ENCODE measurements at regions not wholly inside any gene's neighbourhood (a gene's known extent, or its start where the extent isn't known, plus 50 kb on each side); places are given as distances from the start of the nearest gene placed in this dataset.

- Histone ChIP-seq H4K20me1 (ENCODE audit: control insufficient read depth, insufficient read depth) (no peaks in the 10 kb centered on the region), H2AFZ (ENCODE audit: control insufficient read depth, low read depth, low read length) (no peak overlapping the region), H3K4me3 (no peak overlapping the region), H3K27me3 (replicated peaks in 1 of 2; ENCODE audit: control insufficient read depth in 2 of 2, insufficient read depth in 2 of 2, low read length in 1 of 2) (no peaks in the 10 kb centered on the region), H3K9me3 (replicated peaks; ENCODE audit: control insufficient read depth, insufficient read depth, low read length) (no peaks in the 10 kb centered on the region), H3K9ac (ENCODE audit: control insufficient read depth, insufficient read depth, low read length) (no peak overlapping the region), H3K4me2 (ENCODE audit: control insufficient read depth, insufficient read depth) (no peak overlapping the region), H3K4me1 (ENCODE audit: control insufficient read depth, insufficient read depth, low read length) (peaks cover 8% of the 10 kb centered on the region; the same call in 1 of the 2 replicates), H3K27ac (ENCODE audit: control insufficient read depth, insufficient read depth) (no peak overlapping the region), H3K79me2 (ENCODE audit: control insufficient read depth, insufficient read depth, low read length) (no peaks in the 10 kb centered on the region), H3K36me3 (ENCODE audit: control insufficient read depth in 2 of 2, insufficient read depth in 2 of 2, low read length in 1 of 2) (no peaks in the 10 kb centered on the region)
- ChIA-PET CTCF (no interaction called here), POLR2A (no interaction called here), SMC1A (ENCODE audit: uncharacterized antibody, unreplicated experiment) (no interaction called here), RAD21 (ENCODE audit: unreplicated experiment) (no interaction called here)
- TF ChIP-seq NRF1 (conservative IDR thresholded peaks at IDR 0.05; ENCODE audit: low read depth, low read length) = no peak
- no peak for TF ChIP-seq BCLAF1 (IDR thresholded peaks at IDR 0.05)
- TF ChIP-seq NR2C2 (IDR thresholded peaks at IDR 0.05; ENCODE audit: borderline replicate concordance, control insufficient read depth, insufficient read length, low read depth) = no peak
- no peak for TF ChIP-seq SMAD5 (IDR thresholded peaks at IDR 0.05; ENCODE audit: low read depth)
- no peak for TF ChIP-seq SUPT20H (IDR thresholded peaks at IDR 0.05; ENCODE audit: borderline replicate concordance, control insufficient read depth, low read depth, low read length)
- TF ChIP-seq NKRF (conservative IDR thresholded peaks at IDR 0.05) = no peak
- TF ChIP-seq CREM (IDR thresholded peaks at IDR 0.05; ENCODE audit: low read depth) = no peak
- TF ChIP-seq KLF5 (IDR thresholded peaks at IDR 0.05; ENCODE audit: partially characterized antibody) = no peak
- TF ChIP-seq IRF4 (IDR thresholded peaks at IDR 0.05; ENCODE audit: low read depth, low read length) = no peak
- TF ChIP-seq MLLT1 (IDR thresholded peaks at IDR 0.05) = no peak
- no peak for TF ChIP-seq MEF2A (IDR thresholded peaks at IDR 0.05; ENCODE audit: insufficient read depth, low read depth, low read length)
- no peak for TF ChIP-seq PRDM15 (CRISPR knock-in tag; IDR thresholded peaks at IDR 0.05)
- TF ChIP-seq MTA3 (IDR thresholded peaks at IDR 0.05; ENCODE audit: borderline replicate concordance, low read length) = no peak
- intact Hi-C loops (cut with micrococcal nuclease; ENCODE audit: unreplicated experiment) = no loop called here
- WGBS (ENCODE audit: insufficient coverage, insufficient replicate concordance, low lambda C conversion rate, missing lambda C conversion rate) = 72% methylated on average over 10 of the region's 10 CpGs
- DNase-seq (ENCODE audit: low read depth, low spot score) = no peak
- in situ Hi-C loops (cut with MboI) = no loop called here
- ATAC-seq = no peak
- FAIRE-seq = no peak
- BruUV-seq (replicated peaks) = no TSS peak
Measured at GRCh38 chr12:9389796-9390195, 181.6 kb upstream of the PZP start.
